GM19043 (cell line): ENCODE measurements at regions not wholly inside any gene's neighbourhood (a gene's known extent, or its start where the extent isn't known, plus 50 kb on each side); places are given as distances from the start of the nearest gene placed in this dataset.

Experiments used
- ATAC-seq: cut with Tn5 transposase; IDR thresholded peaks from one replicate; pipeline ENCODE4 v1.9.1; 2021; ENCODE audit warnings: low read depth; ENCODE audit not compliant: unreplicated experiment

DNA sequence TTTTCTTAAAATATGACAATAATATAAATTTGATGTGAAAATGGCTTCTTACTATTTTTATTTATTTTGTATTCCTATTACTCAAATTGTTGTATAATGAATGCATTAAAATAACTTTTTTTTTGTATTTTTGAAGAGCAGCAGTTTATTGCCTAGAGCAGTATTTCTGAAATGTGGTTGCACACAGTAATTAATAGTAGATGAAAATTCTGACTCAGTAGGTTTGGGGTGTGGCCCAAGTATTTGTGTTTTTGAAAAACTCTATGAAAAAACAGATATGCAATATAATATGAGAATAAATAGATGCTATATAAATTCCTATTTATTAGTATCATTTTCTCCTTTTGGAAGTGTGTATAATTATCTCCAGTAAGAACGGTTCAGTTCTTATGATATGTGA lies 2225.3 kb upstream of the C9orf72 start:
- no peak for ATAC-seq

DNA sequence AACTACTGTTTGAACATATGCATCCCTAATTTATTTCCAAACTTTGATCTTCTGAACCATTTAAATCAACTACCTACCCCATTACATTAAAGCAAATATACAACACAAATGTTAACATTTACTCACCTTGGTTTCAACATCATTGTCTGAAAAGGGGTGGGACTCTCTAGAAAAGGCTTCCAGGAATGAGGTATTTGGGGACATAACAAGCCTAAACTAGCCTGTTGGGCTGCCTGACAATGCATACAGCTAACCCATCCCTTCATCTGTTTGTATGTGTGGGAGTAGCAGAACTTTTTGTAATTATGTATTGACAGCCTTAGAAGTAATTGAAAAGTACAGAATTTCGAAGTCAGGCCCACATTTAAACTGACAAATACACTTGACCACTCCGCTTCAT lies 2225.9 kb upstream of the C9orf72 start:
- ATAC-seq: no peak

DNA sequence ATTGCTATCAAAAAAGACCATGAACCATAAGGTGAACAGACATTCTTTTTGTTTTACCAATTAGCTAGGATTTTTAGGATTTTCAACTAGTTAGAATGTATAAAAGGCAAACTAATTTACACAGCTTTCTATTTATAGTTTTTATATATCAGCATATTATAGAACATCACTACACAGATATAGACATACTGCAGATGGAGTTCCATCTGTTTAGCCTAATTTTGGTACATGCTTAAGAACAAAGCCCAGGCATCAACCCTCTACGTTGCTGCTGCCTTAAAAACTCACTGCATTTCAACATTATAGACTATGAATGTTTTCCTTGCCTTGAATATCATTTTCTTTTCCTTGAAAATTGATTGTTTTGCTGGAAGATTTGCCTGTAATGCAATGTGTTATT lies 2227.5 kb upstream of the C9orf72 start:
- no peak for ATAC-seq

DNA sequence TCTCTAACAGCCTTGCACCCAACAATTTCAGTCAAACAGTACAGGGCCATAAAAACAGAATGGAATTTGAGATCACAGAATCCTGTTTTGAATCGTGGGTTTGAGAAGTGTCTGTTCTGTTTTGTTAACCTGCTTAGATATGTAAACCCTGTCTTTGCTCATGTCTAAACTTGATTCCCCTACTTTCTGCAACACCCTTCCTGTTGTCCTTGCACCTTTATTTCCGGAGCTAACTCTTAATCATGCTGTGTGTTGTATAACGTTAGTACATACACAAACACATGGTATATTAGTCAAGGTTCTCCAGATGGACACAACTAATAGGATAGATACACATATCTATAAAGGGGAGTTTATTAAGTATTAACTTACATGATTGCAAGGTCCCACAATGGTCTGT lies 2229.2 kb upstream of the C9orf72 start:
- no peak for ATAC-seq

DNA sequence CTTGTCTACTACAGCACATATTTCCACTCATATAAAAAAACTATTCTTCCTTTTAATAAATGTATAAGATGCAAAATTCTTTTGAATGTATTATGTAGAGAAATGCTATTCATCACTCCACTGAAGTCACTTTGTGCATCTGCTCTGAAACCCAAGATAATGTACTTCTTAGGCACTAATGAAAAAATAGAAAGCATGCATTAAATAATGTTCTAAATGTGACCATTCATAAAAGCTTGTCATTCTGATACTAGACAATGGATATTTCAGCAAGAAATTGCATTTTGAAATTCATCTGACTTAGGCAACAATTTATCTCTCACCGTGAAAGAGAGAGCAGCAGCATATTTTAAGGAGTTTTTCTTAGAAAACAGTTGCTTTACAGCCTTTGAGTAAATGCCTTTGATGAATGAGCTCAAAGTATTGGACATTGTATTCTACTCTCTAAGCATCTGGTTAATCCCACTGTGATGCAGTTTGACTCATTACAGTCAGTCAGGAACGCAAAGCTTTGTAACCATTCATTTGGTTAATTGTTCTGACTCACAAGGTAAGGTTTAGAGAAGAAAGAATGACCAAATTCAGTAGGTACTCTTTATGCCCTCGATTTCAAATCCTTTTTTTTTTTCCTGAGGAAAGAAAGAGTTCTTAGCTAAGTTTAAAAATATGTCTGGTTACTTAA lies 2233.8 kb upstream of the C9orf72 start:
- no peak for ATAC-seq

DNA sequence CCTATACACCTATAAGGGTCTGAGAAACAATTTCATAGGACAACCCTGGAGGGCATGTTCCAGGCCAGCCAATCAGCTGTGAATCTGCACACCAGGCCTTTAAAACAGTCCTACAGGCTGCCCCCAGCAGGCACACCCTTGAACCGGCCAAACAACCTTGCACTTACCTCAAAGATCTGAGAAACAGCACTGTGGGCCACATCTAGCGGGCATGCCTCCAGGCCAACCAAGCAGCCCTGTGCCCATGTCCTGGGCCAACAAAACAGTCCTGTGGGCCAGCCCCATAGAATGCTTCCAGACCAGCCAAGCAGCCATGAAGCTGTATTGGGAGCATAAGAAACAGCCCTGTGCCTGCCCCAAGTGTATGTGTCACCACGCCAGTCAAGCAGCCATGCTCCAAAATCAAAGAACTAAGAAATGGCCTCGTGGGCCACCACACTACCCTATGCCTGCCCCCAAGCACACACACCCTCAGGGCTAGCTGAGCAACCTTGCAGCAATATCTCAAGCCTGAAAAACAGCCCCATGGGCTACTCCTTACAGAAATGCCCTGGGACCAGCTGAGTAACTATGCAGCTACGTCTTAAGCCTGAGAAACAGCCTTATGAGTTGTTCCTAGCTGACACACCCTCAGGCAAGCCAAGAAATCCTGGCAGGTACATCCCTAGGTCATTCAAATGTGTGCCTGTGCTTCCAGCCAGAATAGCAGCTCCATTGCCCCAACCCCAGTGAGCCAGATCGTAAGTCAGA lies 2243.8 kb upstream of the C9orf72 start:
- no peak for ATAC-seq

DNA sequence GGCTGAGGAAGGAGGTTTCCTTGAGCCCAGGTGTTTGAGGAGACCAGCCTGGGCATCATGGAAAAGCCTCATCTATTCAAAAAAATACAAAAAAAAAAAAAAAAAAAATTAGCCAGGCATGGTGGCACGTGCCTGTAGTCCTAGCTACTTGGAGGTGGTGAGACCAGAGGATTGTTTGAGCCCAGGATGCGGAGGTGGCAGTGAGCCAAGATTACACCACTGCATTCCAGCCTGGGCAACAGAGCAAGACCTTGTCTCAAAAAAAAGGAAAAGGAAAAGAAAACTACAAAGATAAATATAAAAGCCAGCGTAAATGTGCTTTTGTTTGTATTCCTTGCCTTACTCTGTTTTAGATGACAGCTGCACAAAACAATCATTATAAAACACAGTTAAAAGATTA lies 2249.2 kb upstream of the C9orf72 start:
- no peak for ATAC-seq

DNA sequence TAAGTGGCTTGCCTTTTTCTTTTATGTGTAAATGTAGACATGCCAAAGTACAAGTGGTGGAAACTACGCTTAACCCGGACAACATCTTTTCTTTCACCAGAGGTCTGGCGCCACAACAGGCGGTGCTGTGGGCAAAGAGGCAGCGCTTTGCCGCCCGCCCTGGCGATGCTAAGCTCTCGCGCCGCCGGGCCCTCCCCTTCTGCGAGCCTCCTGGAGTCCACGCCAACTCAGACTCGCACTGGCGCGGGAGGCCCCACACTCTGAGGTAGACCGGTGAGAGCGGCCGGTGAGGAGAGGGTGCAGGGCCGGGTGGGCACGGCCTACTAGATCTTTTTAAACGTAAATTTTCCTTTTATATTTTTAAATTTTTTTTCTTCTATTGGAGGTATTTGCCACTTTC lies 2253.1 kb upstream of the C9orf72 start:
- ATAC-seq: no peak

DNA sequence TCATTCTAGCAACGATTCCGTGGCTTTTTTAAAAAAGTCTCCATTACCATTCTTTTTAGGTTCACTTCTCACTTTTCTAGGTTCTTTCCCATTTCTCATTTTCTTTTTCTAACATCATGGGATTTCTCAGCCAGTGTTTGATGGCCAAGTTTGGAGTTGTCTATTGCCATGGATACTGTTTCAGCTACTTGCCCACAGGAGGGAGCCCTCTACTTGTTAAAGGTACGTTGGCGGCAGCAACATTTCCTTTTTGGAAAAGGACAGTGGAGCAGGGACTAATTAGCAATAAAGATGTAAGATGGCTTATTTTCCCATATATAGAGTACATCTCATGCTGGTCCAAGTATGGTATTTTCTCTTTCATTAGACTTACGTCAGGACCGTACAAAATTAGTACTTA lies 2257.5 kb upstream of the C9orf72 start:
- ATAC-seq: no peak

DNA sequence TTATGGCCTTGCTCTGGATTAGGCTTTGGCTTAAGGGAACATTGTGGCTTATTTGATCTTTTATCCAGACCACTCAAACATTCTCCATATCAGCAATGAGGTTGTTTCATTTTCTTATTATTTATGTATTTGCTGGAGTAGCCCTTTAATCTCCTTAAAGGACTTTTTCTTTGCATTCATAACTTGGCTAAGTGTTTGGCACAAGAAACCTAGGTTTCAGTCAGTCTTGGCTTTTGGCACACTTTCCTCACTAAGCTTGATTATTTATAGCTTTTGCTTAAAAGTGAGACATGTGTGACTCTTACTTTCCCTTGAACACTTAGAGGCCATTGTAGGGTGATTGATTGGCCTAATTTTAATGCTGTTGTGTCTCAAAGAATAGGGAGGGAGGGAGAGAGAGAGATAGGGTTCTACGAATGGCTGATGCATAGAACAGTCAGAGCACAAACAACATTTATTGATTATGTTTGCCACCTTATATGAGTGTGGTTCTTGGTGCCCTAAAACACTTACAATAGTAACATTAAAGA lies 2265.3 kb upstream of the C9orf72 start:
- ATAC-seq: no peak

DNA sequence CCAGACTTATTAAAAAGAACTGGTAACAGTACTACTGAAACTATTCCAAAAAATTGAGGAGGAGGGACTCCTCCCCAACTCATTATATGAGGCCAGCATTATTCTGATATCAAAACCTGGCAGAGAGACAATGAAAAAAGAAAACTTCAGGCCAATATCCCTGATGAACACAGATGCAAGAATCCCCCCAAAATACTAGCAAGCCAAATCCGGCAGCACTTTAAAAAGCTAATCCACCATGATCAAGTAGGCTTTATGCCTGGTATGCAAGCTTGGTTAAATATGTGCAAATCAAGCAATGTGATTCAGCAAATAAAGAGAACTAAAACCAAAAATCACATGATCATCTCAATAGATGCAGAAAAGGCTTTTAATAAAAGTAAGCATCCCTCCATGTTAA lies 2271.0 kb upstream of the C9orf72 start:
- no peak for ATAC-seq

DNA sequence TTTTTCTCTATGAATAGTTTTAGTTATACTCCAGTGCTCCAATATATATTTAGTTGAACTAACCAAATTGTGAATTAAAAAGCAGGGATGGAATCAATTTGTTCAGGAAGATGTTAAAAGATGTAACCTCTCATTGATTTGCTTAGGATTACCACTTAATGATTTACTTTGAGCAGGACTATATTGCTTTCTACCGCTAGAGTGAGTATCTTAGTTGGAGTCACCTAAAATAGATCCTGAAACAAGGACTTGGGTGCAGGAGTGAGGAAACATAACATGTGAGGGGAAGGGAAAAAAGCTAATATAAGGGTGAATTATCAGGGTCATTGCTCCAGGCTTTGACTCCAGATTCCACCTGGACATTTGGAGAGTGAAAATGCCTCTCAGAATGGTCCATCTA lies 2277.4 kb upstream of the C9orf72 start:
- no peak for ATAC-seq

DNA sequence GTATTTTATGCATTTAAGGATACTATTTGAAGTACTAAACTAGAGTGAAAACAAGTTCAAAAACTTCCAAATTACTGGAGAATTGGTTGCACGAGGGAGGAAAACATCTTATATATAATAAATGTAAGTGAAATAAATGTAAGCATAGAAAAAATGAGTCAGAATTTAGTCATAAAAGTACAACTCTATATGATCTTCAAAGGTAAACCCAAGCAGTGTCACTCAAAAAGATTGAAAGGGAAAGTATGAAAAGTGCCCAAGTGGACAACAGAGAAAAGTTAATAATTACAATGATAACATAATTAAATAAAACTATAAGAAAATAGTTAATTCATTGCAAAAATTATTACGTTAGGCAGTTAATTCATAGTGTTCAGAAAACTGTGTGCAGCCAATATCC lies 2288.5 kb upstream of the C9orf72 start:
- ATAC-seq: no peak

DNA sequence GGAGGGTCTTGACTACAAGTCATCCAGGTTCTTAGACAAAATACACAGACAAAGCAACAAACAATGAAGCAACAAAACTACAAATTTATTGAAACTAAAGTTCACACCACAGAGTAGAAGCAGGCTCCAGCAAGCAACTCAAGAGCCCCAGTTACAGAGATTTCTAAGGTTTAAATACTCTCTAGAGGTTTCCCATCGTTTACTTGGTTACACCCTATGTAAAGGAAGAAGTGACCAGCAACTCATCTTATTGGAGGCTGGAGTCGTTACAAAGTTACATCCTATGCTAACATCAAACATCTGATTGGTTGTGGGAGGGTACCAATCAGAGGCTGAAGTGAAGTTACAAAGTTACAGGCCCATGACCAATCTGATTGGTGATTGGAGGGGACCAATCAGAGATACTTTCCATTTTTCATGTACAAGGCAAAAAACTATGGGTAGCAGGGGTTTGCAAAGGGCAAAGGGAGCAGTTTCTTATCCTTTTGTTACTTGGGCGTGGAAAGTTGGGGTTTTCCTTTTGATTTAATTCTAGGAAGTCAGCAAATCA lies 2292.6 kb upstream of the C9orf72 start:
- no peak for ATAC-seq

DNA sequence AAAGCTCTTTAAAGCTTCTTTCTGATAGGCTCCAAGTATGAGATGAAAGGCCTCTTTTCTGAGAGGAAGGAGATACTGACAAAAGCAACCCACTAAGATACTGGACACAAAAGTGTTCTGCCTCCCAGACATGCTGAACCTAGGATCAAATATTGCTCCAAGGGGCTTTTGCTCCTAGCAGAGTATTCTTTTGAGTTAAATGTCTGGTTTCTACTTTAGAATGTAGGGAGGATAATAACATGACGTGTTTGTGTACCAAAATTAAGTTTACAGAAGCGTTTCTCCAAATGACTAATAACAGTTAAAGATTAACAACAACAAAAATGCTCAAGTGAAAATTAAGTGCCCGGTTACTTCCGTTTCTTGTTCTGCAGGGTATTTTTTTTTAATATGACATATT lies 2293.3 kb upstream of the C9orf72 start:
- ATAC-seq: no peak

DNA sequence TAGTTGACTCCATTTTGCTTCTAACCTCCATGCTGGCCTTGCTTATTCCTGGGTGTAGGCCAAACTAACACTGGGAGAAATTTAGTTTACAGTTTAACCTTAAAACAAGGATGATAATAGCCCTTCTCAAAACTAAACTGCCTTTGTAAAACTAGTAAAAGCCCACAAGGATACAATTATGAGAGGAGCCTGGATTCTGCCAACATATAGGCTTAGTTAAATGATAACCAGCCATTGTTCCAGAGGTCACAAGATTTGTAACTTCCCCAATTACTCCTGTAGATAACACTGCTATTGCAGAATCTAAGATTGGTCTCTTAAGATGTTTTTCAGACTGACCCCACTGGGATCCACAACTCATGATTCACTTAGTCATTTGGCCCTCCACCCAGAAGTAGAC lies 2300.3 kb upstream of the C9orf72 start:
- ATAC-seq: no peak

DNA sequence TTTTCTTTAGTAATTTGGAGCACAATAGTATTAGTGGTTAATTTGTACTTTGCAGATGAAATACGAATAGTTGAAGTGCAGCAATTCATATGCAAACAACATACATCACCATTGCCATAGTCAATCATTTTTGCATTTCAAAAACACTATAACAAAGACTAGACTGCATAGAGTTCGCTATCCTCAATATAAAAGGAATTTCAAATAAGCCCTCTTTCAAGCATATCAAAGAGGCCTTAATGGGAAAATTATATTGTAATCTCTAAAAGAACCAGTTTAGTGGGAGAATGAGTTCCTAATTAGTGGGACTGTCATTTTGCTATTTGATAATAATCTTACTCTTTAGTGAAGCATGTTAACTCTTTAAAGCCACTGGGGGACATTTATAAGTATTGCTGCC lies 2302.3 kb upstream of the C9orf72 start:
- ATAC-seq: no peak

DNA sequence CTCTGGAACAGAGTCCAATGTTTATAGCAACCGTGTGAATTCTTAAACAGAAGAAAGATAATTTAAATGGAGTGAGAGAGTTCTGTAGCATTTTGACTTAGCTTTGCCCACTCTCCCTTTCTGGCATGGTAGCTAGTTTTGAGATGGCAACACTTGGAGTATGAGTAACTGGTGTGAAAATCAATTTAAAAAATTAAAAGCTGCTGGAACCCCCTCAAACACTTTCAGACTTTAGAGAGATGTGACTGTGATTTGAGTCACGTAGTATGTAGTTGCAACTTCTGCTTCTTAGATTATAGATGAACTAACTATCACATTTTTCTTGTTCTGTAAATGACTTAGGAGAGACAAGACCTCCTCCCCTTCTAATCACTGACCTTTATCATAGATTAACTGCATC lies 2309.5 kb upstream of the C9orf72 start:
- ATAC-seq: no peak

DNA sequence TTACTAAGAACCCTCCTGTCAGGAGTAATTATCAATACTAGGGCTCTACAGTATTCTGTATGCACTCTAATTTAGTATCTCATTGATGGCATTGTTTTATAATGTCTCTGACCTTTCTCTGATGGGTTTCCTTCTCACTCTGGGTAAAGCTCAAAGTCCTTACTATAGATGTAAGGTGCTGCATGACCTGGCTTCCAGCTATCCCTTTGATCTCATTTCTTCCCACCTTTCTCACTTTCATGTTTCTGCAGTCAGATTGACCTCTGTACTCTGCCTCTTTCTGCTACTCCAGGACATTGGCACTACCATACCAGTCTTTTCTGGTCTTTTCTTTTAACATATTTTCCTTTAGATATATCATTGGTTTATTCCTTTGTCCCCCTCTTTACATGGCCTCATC lies 2332.8 kb upstream of the C9orf72 start:
- ATAC-seq: no peak

DNA sequence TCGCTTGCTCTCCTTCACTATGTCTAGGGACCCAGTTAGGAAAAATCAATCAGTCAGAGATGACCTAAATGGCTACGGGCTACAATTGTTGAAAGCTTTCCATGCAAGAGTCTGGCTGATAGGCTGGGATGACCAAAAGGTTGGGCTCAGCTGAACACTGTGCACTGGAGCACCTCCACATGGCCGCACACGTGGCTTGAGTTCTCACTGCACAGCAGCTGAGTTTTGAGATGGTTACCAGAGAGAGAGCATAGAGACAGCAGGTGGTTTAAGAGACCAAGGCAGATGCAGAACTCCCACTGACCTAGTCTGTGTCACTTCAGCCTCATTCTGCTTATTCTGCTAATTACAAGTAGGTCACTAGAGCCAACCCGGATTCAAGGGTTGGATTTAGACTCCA lies 2354.8 kb upstream of the C9orf72 start:
- no peak for ATAC-seq

DNA sequence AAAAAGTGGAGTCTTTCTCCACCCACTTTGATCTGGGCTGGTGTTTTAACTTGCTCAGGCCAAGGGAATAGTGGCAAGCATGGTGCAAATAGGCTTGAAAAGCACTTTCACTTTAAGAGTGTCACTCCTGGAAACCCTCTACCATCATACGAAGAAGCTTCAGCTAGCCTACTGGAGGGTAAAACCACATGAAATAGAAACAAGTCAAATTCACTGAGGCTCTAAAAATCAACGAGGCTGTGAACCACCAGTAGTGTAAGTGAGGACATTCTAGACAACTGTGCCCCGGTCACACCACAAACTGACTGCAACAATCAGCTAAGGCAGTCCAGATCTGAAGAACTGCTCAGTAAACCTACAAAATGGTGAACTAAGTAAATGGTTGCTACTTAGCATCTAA lies 2366.3 kb upstream of the C9orf72 start:
- no peak for ATAC-seq

DNA sequence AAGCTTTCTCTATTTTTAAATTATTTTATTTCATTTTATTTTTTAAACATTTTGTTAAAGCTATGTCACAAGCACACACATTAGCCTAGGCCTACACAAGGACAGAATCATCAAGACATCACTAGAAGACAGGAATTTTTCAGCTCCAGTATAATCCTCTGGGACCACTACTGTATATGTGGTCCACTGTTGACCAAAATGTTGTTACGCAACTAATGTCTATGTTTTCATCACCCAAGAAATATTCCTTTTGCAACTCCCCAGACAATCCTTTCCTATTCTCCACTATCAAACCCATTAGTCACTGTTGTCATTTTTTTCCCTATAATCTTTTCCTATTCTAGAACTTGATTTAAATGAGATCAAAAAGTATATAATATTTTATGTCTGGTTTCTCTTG lies 2371.7 kb upstream of the C9orf72 start:
- ATAC-seq: no peak
